ENCODE measurements at regions not wholly inside any gene's neighbourhood (a gene's known extent, or its start where the extent isn't known, plus 50 kb on each side); places are given as distances from the start of the nearest gene placed in this dataset.

GRCh38 chr15:95454403-95455262 lies 875.9 kb upstream of the NR2F2 start:
- FAIRE-seq (no peak), DNase-seq (ENCODE audit: insufficient read length, low spot score) (no peak)

DNA sequence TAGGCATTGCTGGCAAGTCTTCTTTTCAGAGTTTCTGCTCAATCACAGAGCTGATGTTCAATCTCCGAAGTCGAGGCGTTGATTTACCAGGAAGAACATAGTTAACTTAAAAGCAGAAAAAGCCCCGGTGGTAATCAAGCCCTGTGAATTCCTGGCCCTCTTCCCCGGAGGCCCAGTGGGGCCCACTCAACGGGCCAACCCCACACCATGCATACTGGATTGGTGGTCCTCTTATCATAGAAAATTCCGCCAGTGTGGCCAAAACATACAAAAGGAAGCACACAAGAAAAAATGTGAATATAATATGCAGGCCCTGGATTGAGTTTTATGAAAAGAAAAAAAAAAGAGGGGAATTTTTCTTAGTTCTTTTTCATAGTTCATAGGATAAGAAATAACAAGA lies 873.0 kb upstream of the NR2F2 start:
- FAIRE-seq (no peak), DNase-seq (ENCODE audit: insufficient read length, low spot score) (no peak)

- DNase-seq (ENCODE audit: insufficient read length, low spot score), result no peak
Observed at GRCh38 chr15:95458721-95459120, 871.8 kb upstream of the NR2F2 start.

DNA sequence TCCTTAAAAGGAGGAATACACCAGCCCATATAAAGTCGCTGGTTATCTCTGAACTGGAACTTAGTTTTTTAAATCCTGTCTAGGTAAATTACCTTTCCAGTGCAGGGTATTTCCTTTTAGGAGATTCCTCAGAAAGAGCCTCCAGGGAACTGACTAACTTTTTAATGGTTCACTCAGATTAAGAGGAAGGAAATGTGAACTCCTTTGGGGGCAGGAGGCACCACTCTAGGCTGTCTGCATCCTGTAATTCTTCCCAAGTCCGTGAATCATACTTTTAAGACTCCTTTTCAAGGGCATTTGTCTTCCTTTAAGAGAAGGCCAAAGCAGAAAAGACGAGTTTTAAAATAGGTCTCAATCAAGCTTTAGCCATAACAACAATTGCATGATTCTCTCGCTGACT lies 871.2 kb upstream of the NR2F2 start:
- DNase-seq (ENCODE audit: insufficient read length, low spot score) (no peak), FAIRE-seq (no peak)

More at GRCh38 chr15:95458721-95459120, 871.8 kb upstream of the NR2F2 start:
- no peak for FAIRE-seq

DNA sequence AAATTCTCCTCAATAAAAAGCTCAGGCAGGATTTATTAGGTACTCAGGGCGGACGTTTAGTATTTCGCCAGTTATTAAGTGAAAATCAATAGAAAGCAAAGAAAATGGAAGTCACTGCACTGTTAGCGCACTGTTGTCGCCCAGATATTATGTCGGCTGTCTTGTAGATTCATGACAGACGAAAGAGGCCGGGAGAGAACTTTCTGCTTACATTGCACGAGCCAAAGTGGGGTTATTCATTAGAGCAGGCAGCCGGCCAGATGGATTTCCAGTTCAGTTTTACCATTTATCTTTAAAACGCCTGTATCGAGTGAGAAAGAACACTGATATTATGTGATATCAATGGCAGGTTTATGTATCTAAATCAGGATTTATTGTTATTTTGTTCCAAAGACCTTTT lies 866.0 kb upstream of the NR2F2 start:
- DNase-seq (ENCODE audit: insufficient read length, low spot score) (no peak), FAIRE-seq (no peak)

DNA sequence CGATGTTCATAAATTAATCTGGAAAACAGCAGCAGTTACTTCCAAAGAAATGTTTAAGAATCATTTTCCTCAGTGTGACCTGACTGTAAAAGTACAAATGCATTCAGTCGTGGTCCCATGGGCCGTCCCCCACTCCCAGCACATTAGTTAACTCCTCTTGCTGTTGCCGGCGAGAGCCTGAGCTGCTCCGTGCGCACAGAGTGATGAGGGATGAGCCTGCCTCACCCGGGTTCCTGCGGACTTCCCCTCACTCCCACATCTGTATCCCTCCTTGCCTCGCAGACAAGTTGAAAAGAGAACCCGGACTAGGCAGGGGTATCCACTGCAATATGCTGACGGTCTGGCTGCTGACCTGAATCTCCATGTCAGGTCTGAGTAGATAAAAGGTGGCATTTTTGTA lies 861.7 kb upstream of the NR2F2 start:
- DNase-seq (ENCODE audit: insufficient read length, low spot score) (no peak), FAIRE-seq (no peak)

- no peak for DNase-seq (ENCODE audit: insufficient read length, low spot score)
- no peak for FAIRE-seq
Observed at GRCh38 chr15:95469496-95470000, 861.0 kb upstream of the NR2F2 start.

DNA sequence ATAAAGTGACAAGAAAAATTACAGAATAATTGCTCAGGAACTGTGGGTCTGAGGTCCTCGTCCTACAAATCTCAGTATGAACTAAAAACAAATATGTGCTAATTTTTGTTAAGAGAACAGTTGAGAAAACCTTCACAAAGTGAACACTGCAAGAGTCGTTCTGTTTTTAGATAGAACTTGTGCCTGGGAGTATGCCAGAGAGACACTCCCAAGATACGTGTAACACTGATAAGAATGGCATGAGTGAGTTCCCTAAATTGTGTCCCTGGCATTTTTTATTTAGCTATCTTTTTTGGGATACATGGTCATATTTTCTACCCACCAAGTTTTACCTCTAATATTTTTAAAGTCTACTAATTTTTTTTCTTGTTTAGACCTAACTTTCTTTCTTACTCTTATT lies 860.0 kb upstream of the NR2F2 start:
- DNase-seq (ENCODE audit: insufficient read length, low spot score) (no peak), FAIRE-seq (no peak)

DNA sequence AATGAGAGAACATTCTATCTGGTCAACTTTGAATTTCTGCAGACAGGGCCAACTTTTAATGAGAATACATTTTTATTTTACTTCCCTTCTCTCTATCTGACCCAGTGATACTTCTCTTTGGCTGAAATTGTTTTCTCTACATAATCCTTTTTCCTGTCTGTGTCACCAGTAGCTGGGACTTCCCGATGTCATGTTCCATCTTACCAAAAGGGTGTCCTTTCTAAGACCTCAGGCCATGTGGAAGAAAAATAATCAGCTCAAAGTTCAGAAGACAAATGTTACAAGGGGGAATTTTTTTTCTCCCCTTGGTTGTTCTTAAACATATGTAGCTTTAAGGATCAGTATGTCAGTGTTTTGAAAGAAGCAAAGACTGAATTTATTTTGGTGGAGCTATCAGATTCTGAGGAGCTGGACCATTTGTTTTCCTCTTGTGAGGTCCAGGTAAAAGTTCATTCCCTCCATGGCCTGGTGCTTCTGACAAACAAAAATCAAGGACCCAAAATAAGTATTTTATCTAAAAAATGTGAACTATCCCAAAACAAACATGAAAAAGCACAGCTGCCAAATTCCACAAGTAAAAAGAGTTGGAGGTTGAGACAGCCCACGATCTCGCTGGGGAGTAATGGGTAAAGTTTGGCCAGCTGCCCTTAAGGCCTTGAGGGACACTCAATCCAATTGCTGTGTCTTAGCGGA lies 859.4 kb upstream of the NR2F2 start:
- no peak for DNase-seq (ENCODE audit: insufficient read length, low spot score)
- no peak for FAIRE-seq

DNA sequence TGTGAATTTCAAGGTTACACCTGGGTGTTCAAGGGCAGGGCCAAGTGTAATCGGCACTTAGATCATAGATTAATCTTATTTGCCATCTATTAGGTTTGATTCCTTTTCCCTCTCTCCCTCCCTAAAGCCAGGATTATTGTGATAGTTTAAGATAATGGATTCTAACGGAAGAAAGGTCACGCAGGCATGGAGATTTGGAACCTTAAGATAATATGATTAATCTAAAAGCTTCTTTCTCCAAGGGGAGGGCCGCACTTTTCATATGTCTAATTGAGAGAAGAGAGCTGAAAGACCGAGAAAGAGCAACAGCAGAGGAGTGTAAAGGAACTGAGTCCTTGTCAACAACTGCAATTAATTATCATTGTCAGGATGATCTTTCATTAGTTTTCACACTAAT lies 858.8 kb upstream of the NR2F2 start:
- no peak for FAIRE-seq

DNA sequence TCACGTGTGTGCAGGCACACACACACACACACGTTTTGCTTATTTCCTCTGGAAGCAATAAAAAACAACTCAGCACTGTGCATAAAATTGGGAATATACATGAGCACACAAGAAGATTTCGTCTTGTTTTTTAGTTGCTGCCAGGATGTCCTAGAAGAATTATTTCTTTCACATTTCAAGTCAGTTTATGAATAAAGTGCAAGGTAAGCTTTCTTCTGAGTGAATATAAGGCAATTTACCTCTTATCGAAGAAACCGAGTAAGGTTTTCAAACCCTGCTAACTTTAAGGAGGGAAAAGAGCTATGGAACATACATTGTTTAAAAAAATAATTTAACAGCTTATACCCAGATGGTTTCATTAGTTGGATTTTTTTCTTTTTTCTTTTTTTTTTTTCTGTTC lies 855.4 kb upstream of the NR2F2 start:
- DNase-seq (ENCODE audit: insufficient read length, low spot score) (no peak), FAIRE-seq (no peak)

More for the DNA sequence above, 858.8 kb upstream of the NR2F2 start:
- no peak for DNase-seq (ENCODE audit: insufficient read length, low spot score)

DNA sequence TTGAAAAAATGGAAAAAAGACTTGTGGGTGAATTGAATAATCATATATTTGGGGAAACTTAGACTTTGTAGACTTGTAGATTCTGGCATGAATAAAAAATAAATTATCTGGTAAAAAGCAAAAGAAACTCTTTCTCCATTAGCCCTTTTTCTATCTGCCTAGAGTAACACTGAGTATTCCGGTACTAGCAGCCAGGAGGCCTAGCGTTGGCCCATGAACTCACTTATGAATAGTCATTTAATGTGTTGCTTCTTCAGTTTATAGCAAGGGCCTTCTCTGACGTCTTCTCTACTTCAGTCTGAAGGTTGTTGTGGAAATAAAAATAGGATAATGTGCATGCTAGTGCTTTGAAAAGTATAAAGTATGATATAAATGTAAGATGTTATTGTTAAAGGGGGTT lies 851.2 kb upstream of the NR2F2 start:
- FAIRE-seq, result no peak
- DNase-seq (ENCODE audit: insufficient read length, low spot score), result no peak

- DNase-seq (ENCODE audit: insufficient read length, low spot score), result no peak
- FAIRE-seq, result no peak
Observed at GRCh38 chr15:95485367-95485766, 845.1 kb upstream of the NR2F2 start.

DNA sequence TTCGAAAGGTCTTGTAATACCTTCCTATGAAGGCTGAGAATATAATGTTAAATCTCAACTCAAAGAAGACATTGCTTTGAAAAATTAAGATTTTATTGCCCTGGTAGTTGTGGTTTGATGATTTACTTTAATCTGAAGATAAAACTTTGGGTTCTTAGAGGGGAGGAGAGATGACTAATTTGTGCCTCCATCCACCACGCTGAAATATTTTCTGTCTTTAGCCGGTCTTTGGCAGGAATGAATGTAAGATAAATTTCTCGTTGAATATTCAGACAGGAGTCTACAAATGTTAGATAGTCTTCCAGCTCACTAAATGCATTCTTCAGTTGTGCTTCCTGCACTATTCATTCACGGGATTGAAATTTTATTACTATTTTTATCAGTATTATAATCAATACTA lies 844.3 kb upstream of the NR2F2 start:
- FAIRE-seq (no peak), DNase-seq (ENCODE audit: insufficient read length, low spot score) (no peak)

DNA sequence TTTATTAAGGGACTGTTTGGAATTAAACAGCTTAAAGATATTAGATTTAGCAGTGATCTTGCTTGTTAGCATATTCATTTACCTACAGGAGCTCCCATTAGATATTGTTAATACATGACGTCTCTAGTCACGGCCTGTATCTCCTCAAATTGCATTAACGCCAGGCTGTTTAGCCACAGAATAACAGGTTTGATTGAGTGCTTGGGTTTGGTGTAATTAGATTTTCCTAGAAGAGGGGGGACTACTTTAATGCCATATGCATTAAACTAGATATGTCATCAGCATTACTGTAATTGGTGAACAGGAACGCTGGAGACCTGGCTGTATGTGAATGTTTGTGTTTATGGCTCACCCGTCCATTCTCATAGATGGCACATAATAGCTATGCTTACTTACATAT lies 841.4 kb upstream of the NR2F2 start:
- FAIRE-seq, result no peak
- DNase-seq (ENCODE audit: insufficient read length, low spot score), result no peak

DNA sequence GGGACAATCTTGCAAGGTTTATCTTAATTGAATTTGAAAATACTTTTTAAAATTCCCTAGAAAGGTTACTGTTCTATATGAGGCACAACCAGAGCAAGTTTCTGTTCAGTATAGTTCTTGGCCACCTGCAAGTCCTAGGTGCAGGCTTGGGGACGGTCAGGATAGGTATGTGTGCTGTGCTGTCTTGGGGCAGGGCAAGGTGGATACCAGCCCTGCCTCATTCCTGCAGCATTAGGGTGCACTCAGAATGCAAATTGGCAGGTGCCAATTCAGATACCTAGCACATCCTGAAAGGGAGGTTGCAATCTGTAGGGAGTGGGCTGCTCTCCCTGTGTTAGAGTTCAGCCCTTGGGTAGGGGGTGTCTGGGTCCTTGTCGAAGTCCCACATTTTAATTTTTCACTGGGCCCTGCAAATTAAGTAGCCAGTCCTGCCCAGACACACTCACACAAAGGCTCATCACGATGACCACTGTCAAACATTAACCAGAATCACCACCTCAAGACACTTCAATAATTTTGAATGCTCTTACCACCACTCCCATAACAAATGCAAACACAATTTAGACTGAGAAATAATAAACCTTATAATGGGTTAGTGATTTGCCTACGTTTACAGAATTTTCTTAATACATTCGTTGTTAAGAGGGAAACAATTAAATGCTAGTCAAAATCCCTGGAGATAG lies 838.0 kb upstream of the NR2F2 start:
- no peak for FAIRE-seq
- DNase-seq (ENCODE audit: insufficient read length, low spot score), result no peak

GRCh38 chr15:95494971-95495541 lies 835.4 kb upstream of the NR2F2 start:
- FAIRE-seq (no peak), DNase-seq (ENCODE audit: insufficient read length, low spot score) (no peak)

- DNase-seq (ENCODE audit: insufficient read length, low spot score) (no peak), FAIRE-seq (no peak)
Observed at GRCh38 chr15:95497634-95498033, 832.9 kb upstream of the NR2F2 start.

- DNase-seq (ENCODE audit: insufficient read length, low spot score) (no peak), FAIRE-seq (no peak)
Observed at GRCh38 chr15:95498961-95499360, 831.5 kb upstream of the NR2F2 start.

DNA sequence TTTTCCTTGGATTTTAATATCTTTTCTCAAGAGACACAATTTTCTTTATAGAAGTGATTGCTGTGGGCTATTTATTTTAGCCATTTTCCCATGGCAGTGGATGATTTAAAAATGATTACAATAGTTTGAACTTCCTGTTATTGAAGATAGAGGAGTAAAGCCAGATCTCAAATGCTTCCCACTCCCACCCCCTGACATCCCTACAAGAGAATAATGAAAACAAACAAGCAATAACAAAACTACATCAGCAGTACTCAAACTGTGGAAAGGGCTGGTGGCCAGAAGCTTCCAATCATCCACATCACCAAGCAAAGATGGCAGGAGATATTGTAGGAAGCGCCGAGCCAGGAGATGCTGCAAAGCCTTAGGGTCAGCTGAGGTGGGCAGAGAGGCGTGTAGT lies 831.1 kb upstream of the NR2F2 start:
- FAIRE-seq (no peak), DNase-seq (ENCODE audit: insufficient read length, low spot score) (no peak)

DNA sequence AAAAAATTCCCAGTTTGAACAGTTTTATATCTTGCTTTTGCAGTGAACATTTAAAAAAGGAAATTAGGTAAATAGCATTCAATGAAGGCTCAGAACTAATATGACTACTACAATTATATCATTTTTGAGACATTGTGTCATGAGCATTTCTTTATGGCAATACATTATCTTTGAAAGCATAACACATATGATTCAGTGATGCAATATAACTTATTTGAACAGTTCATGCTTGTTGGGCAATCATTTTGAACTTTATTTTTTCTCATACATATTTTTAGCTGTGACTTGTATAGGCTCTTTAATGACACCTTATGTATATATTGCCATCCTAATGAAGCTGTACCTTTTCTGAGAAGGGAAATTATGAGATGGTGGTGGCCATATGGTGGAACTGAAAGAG lies 828.6 kb upstream of the NR2F2 start:
- DNase-seq (ENCODE audit: insufficient read length, low spot score), result no peak
- no peak for FAIRE-seq
